HCT116 (cell line): ENCODE measurements at regions not wholly inside any gene's neighbourhood (a gene's known extent, or its start where the extent isn't known, plus 50 kb on each side); places are given as distances from the start of the nearest gene placed in this dataset.

Experiments used
- ATAC-seq: fragments of 200-7000 bp; cut with Tn5 transposase; 2 replicates; pipeline ENCODE4 v1.9.1; 2020; ENCODE audit warnings: mild to moderate bottlenecking, moderate library complexity
- BruUV-seq: library from RNA; stranded (reverse); fragments of 400-500 nt; replicated peaks from 2 replicates; lab custom pipeline; 2021; lab: Mats Ljungman, UMichigan
- CTCF ChIA-PET: fragments of 300-600 bp; sonication (Branson Sonifier 250); formaldehyde crosslinking; loops from one replicate; lab custom pipeline; 2021; ENCODE audit warnings: antibody characterized with exemption; lab: Charles Lee
- POLR2A ChIA-PET: fragments of 300-600, 350-600 bp; sonication (Branson Sonifier 250); formaldehyde crosslinking; loops from one replicate; lab custom pipeline; 2021; ENCODE audit warnings: antibody characterized with exemption; lab: Charles Lee
- RAD21 ChIA-PET, 2 experiments: fragments of 300-600 bp; sonication (Branson Sonifier 250); formaldehyde crosslinking; loops; one replicate each; lab custom pipeline; 2023; ENCODE audit warnings: low total read pairs in 2 of 2; ENCODE audit not compliant: uncharacterized antibody in 2 of 2, unreplicated experiment in 2 of 2, low non-redundant PET in 1 of 2; lab: Charles Lee
- DNase-seq: peaks from one replicate; pipeline ENCODE4 v3.0.0-alpha.2; 2010; ENCODE audit warnings: low read depth, low spot score
- H2AFZ ChIP-seq: fragments of 200-600 bp; shearing (Covaris generic), sonication (generic); 2 replicates; pipeline ENCODE4 v1.6.1; 2017; ENCODE audit warnings: low read depth, mixed run types, mixed read lengths, antibody characterized with exemption, low read length; ENCODE audit not compliant: poor library complexity, severe bottlenecking
- H3K27ac ChIP-seq: 2 replicates; pipeline ENCODE4 v1.5.1; 2012; ENCODE audit warnings: low read depth, low read length
- H3K27me3 ChIP-seq: fragments of 200-600 bp; sonication (generic); 2 replicates; pipeline ENCODE4 v1.6.1; 2016; ENCODE audit warnings: mixed run types, low read length, mixed read lengths; ENCODE audit not compliant: insufficient read depth
- H3K36me3 ChIP-seq, 2 experiments: fragments of 200-500 bp in 1 of 2; fragments of 200-600 bp in 1 of 2; sonication (Bioruptor generic) in 1 of 2; sonication (generic) in 1 of 2; 2 replicates each; pipeline versions ENCODE4 v1.5.1 to v1.6.1; 2014 to 2016; ENCODE audit warnings: low read length in 2 of 2, inconsistent platforms in 1 of 2, mixed read lengths in 1 of 2, mixed run types in 1 of 2; ENCODE audit not compliant: insufficient read depth in 2 of 2, control insufficient read depth in 1 of 2
- H3K4me1 ChIP-seq, 2 experiments: fragments of 200-600 bp in 1 of 2; sonication (generic) in 1 of 2; 2 replicates each; pipeline versions ENCODE4 v1.5.1 to v1.6.1; 2012 to 2017; ENCODE audit warnings: low read length in 2 of 2, inconsistent platforms in 1 of 2, mild to moderate bottlenecking in 1 of 2, mixed read lengths in 1 of 2, mixed run types in 1 of 2, moderate library complexity in 1 of 2; ENCODE audit not compliant: insufficient read depth in 2 of 2, control insufficient read depth in 1 of 2
- H3K4me2 ChIP-seq: fragments of 200-600 bp; sonication (generic); 2 replicates; pipeline ENCODE4 v1.6.1; 2017; ENCODE audit warnings: mixed run types, low read length, mixed read lengths
- H3K4me3 ChIP-seq, 2 experiments: fragments of 200-600 bp in 1 of 2; sonication (generic) in 1 of 2; replicated peaks in 1 of 2; 2 replicates each; pipeline ENCODE4 v1.5.1; 2011 to 2016; ENCODE audit warnings: low read length in 2 of 2, control low read depth in 1 of 2, low read depth in 1 of 2, mild to moderate bottlenecking in 1 of 2, mixed read lengths in 1 of 2, mixed run types in 1 of 2
- H3K79me2 ChIP-seq: fragments of 200-600 bp; sonication (generic); 2 replicates; pipeline ENCODE4 v1.6.1; 2017; ENCODE audit warnings: mild to moderate bottlenecking, mixed run types, low read length, moderate library complexity, mixed read lengths; ENCODE audit not compliant: insufficient read depth
- H3K9ac ChIP-seq: fragments of 200-600 bp; sonication (generic); 2 replicates; pipeline ENCODE4 v1.6.1; 2016; ENCODE audit warnings: low read length, mixed read lengths
- H3K9me2 ChIP-seq: fragments of 200-600 bp; sonication (generic), shearing (Covaris generic); 2 replicates; pipeline ENCODE4 v1.6.1; 2017; ENCODE audit warnings: mixed run types, mild to moderate bottlenecking, moderate library complexity; ENCODE audit not compliant: insufficient read depth
- H3K9me3 ChIP-seq, 2 experiments: fragments of 200-500 bp in 1 of 2; fragments of 200-600 bp in 1 of 2; sonication (Bioruptor generic) in 1 of 2; sonication (generic) in 1 of 2; 2 replicates each; pipeline ENCODE4 v1.6.1; 2014 to 2017; ENCODE audit warnings: low read length in 2 of 2, mixed read lengths in 2 of 2, inconsistent platforms in 1 of 2, low read depth in 1 of 2, mild to moderate bottlenecking in 1 of 2, mixed run types in 1 of 2, moderate library complexity in 1 of 2; ENCODE audit not compliant: control insufficient read depth in 1 of 2, insufficient read depth in 1 of 2
- H4K20me1 ChIP-seq: fragments of 200-600 bp; sonication (generic), shearing (Covaris generic); 2 replicates; pipeline ENCODE4 v1.6.1; 2017; ENCODE audit warnings: mixed run types, mild to moderate bottlenecking, moderate library complexity; ENCODE audit not compliant: insufficient read depth
- EZH2 ChIP-seq: fragments of 200-600 bp; sonication (generic); IDR thresholded peaks from 2 replicates; pipeline ENCODE4 v1.6.1; 2017; ENCODE audit warnings: antibody characterized with exemption, mixed run types
- FOSL1 ChIP-seq: IDR thresholded peaks from 2 replicates; pipeline ENCODE4 v1.6.1; 2012; ENCODE audit warnings: low read depth
- SP1 ChIP-seq: IDR thresholded peaks from 2 replicates; pipeline ENCODE4 v1.6.1; 2012; ENCODE audit warnings: low read depth
- ZFX ChIP-seq: fragments of 450-650 bp; IDR thresholded peaks from 2 replicates; pipeline ENCODE4 v1.6.1; 2017
- intact Hi-C: fragments of 100-400 bp; cut with micrococcal nuclease; formaldehyde crosslinking; loops from 2 replicates; pipeline ENCODE4 v1.10.0; 2022
- TF ChIP-seq, protein P1 (sequence below), 3 experiments: fragments of 200-600 bp in 1 of 3; sonication (generic) in 1 of 3; IDR thresholded peaks in 2 of 3; conservative IDR thresholded peaks in 1 of 3; 2 replicates each; pipeline ENCODE4 v1.5.1; 2012 to 2017; ENCODE audit warnings: low read depth in 2 of 3, low read length in 2 of 3, antibody characterized with exemption in 1 of 3, borderline replicate concordance in 1 of 3, control low read depth in 1 of 3, mild to moderate bottlenecking in 1 of 3, mixed read lengths in 1 of 3, mixed run types in 1 of 3, moderate library complexity in 1 of 3; ENCODE audit not compliant: insufficient read depth in 1 of 3

DNA sequence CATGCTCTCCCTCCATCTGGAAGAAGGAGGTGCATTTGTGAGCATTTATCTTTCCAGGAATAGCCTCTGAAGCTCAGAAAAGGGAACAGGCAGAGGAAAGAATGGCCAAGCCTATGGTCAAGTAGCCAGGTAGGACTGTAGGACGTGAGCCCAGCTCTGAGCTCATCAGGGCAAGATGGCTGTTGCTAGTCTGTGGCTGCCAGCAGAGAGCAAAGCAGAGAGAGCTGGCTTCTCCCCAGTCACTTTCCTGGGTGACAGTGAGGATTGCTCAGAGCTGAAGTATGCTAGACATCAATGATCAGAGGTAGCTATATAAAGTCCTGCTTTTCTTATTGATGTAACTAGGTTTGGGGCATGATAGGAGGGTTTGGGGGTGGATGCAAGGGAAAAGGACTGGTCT lies 146.1 kb upstream of the SLC24A5 start:
- no peaks in the 10 kb centered on the region for H3K36me3 ChIP-seq
- no peaks in the 10 kb centered on the region for H4K20me1 ChIP-seq
- H3K9me3 ChIP-seq, result peaks cover 16 to 45% of the 10 kb centered on the region in 2 experiments; a peak in 2 of 4 replicates
- DNase-seq, result no peak
- H3K4me3 ChIP-seq, result no peak overlapping the region
- ChIA-PET POLR2A (no interaction called here), RAD21 (no interaction called here), CTCF (no interaction called here)
- intact Hi-C loops, result no loop called here
- TF ChIP-seq, protein P1, sequence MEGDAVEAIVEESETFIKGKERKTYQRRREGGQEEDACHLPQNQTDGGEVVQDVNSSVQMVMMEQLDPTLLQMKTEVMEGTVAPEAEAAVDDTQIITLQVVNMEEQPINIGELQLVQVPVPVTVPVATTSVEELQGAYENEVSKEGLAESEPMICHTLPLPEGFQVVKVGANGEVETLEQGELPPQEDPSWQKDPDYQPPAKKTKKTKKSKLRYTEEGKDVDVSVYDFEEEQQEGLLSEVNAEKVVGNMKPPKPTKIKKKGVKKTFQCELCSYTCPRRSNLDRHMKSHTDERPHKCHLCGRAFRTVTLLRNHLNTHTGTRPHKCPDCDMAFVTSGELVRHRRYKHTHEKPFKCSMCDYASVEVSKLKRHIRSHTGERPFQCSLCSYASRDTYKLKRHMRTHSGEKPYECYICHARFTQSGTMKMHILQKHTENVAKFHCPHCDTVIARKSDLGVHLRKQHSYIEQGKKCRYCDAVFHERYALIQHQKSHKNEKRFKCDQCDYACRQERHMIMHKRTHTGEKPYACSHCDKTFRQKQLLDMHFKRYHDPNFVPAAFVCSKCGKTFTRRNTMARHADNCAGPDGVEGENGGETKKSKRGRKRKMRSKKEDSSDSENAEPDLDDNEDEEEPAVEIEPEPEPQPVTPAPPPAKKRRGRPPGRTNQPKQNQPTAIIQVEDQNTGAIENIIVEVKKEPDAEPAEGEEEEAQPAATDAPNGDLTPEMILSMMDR (IDR thresholded peaks at IDR 0.05 in 2 of 3, conservative IDR thresholded peaks at IDR 0.05 in 1 of 3; ENCODE audit: borderline replicate concordance in 1 of 3, insufficient read depth in 1 of 3, low read depth in 2 of 3, low read length in 2 of 3), result no peak
- TF ChIP-seq SP1 (no peak), EZH2 (no peak)
- H3K27me3 ChIP-seq, result no peaks in the 10 kb centered on the region
- ATAC-seq, result no peak
- no peak overlapping the region for H2AFZ ChIP-seq
- no peaks in the 10 kb centered on the region for H3K79me2 ChIP-seq
- no peak overlapping the region for H3K27ac ChIP-seq
- no peak overlapping the region for H3K9ac ChIP-seq
- H3K4me1 ChIP-seq, result no peaks in the 10 kb centered on the region
- no peaks in the 10 kb centered on the region for H3K9me2 ChIP-seq
- no TSS peak for BruUV-seq
- H3K4me2 ChIP-seq, result no peak overlapping the region

DNA sequence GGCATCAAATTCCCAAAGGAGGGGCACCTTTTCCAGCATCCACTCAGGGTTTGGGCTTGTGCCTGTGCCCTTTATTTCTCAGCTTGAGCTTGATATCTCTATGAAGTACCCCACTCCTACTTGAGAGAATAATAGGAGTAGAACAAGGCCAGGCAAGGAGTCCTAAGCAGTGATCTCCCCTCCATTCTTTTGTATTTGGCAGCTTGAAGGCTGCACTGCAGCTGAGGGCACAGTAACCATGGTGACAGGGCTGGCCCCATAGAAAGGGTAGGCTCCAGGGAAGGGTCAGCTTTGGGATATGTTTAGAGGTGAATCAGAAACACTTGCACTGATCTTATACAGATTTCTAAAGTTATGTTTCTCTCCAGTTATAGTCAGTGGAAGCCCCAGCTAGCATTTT lies 145.4 kb upstream of the SLC24A5 start:
- intact Hi-C loops, result no loop called here
- DNase-seq, result no peak
- ChIA-PET POLR2A (no interaction called here), CTCF (no interaction called here), RAD21 (no interaction called here)
- no peak overlapping the region for H3K27ac ChIP-seq
- H2AFZ ChIP-seq, result no peak overlapping the region
- H3K9ac ChIP-seq, result no peak overlapping the region
- peaks cover 16 to 45% of the 10 kb centered on the region in 2 experiments; a peak in 2 of 4 replicates for H3K9me3 ChIP-seq
- no peaks in the 10 kb centered on the region for H3K36me3 ChIP-seq
- no peaks in the 10 kb centered on the region for H3K27me3 ChIP-seq
- H3K4me3 ChIP-seq, result no peak overlapping the region
- BruUV-seq, result no TSS peak
- TF ChIP-seq ZFX, result no peak
- TF ChIP-seq FOSL1, result no peak
- TF ChIP-seq, all 23 proteins: peak for 0
- H3K4me2 ChIP-seq, result no peak overlapping the region
- H3K79me2 ChIP-seq, result no peaks in the 10 kb centered on the region
- no peak for ATAC-seq
- no peaks in the 10 kb centered on the region for H4K20me1 ChIP-seq
- no peaks in the 10 kb centered on the region for H3K9me2 ChIP-seq
- no peaks in the 10 kb centered on the region for H3K4me1 ChIP-seq
